Right hindlimb (tissue), 1 donor: ENCODE measurements at regions not wholly inside any gene's neighbourhood (a gene's known extent, or its start where the extent isn't known, plus 50 kb on each side); places are given as distances from the start of the nearest gene placed in this dataset.
"Not testable (repeated sequence)": the region's sequence is repeated elsewhere in the genome, so short reads cannot be mapped to it uniquely, and the experiment has no call there.

ENCODE experiments used
- DNase-seq: peaks from one replicate; pipeline ENCODE4 v3.0.0-alpha.2; 2018

DNA sequence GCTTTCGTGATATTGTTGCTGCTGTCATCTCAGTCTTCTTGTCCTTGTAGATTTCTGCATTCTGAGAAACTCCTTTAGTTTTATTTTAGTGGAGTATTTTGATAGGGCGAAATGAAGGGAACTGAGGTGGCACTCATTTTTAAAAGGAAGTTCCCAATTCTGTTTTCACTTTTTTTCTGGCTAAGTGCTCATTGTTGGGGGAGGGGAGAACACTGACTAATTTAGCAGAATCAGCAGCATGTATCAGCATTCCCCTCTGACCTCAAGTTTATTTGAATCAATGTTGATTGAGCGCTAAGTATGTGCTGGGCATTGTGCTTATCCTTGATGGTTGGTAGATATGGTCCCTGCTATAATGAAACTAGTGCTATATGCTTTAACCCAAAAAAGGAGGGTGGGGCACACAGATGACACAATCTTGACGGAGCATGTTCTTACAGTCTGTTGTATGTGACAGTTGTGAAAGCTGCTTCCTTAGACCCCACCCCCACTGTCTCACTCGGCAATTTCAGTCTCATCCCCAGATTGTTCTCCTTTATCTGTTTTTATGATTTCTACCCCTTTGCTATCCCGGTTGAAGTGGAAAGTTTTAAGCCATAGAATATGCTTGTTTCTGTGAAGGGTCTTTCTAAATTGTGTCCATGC is 262.4 kb downstream of the SOX4 start:
- DNase-seq: no peak

- DNase-seq: no peak
These were observed 262.9 kb downstream of the SOX4 start for GRCh38 chr6:21856456-21856825.

- DNase-seq: no peak
These were observed 263.3 kb downstream of the SOX4 start for GRCh38 chr6:21856844-21857243.

- no peak for DNase-seq
These were observed 264.5 kb downstream of the SOX4 start for GRCh38 chr6:21858076-21858475.

- DNase-seq: no peak
These were observed 265.7 kb downstream of the SOX4 start for GRCh38 chr6:21859193-21859735.

DNA sequence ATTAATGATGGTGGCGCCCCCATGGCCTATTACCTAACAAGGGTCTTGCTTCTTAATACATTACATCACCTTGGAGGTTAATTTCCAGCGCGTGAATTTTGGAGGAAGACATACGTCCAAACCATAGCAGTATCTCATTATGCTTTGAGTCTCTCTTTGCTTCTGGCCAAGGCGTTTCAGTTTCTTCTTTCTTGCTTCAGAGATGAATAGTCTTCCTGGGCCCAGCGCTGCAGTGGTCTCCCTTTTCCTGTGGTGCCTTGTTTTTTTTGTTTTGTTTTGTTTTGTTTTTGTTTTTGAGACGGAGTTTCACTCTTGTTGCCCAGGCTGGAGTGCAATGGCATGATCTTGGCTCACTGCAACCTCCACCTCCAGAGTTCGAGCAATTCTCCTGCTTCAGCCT is 268.4 kb downstream of the SOX4 start:
- no peak for DNase-seq

- no peak for DNase-seq
These were observed 270.7 kb downstream of the SOX4 start for GRCh38 chr6:21864206-21864605.

DNA sequence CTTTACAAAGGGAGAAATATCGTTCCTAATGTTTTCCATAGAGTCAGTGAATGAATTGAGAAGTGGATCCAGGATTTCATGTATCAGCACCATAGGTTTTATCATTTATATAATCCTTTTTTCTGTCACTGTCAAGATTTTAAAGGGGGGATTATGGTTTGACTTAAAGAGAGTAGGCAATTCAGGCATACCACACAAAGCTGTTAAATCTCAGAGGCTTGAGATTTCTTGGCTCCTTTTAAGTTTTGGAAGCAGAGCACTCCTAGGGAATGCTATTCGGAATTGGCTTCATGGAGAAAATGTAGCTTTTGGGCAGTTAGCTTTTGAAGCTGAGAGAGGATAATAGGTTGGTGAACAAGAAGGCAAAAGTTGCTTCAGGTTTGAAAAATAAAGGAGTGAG is 274.7 kb downstream of the SOX4 start:
- DNase-seq: no peak

DNA sequence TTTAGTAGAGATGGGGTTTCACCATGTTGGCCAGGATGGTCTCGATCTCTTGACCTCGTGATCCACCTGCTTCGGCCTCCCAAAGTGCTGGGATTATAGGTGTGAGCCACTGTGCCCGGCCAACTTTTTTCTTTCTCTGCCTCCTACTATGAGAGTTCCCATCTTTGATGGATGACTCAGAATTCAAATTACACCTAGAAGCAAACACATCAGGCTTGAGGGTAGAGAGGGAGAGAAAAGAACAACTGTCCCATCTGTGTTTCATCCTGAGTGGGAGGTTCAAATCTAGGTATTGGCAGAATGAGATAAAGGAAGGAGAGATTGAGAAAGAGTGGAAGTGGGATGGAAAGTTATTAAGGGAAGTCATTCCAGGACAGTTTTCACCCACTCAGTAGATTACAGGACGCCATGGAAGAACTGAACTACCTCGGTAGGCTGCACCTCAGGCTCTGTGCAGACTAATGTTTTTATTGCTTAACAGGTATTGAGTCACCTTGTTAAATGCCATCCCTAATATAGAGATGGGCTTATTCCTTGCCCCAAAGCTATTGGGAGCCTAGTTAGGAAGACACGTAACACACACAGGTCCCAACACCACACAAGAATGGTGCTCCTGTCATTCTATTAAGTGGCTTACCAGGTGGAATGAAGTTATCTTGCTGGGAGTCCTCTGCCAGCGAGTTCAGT is 275.7 kb downstream of the SOX4 start:
- no peak for DNase-seq

DNA sequence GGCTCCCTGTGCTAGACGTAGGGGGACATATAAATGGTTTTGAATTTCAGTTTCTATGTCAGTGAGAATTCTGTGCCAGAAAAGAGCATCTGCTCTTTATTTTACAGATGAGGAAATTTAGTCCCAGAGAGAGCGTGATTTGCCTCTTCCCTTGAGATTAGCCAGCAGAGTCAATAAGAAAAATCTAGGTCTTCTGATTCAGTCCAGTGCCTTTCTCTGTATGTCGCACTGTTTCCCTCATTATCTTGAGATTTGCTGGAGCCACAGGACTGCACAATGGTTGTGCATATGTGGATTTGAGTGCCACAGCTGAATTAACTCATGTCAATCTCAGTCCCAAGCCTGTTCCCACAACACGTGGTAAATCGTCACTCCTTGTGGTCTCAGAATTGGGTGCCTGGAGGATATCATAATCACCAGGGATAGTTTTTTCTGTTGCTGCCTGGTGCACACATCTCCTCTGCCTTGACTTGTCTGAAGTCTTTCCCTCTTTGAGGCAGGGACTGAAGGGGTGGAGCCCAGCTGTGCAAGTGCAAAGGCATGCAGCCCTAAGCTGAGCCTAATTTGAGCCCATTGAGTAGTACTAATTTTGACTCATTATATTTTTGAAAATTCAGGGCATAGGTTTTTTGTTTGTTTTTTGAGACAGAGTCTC is 276.7 kb downstream of the SOX4 start:
- no peak for DNase-seq

- DNase-seq: no peak
These were observed 278.3 kb downstream of the SOX4 start for GRCh38 chr6:21871831-21872230.

DNA sequence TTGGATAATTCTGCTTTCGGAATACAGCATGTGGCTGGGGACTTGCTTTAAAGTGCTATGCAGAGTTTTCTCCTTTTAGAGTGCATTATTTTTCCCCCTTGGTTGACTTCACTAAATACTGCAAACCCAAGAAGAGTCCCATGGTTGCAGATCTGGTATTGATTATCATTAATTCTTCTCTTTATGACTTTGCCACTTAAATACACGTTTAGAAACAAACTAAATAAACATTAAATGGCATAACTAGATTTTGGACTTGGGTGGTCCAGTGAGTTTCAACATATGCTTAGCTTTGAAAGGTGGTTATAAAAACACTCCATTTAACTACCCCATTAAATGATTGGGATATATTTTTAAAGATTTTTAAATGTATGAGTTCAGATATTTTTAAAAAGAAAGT is 279.2 kb downstream of the SOX4 start:
- DNase-seq: no peak

DNA sequence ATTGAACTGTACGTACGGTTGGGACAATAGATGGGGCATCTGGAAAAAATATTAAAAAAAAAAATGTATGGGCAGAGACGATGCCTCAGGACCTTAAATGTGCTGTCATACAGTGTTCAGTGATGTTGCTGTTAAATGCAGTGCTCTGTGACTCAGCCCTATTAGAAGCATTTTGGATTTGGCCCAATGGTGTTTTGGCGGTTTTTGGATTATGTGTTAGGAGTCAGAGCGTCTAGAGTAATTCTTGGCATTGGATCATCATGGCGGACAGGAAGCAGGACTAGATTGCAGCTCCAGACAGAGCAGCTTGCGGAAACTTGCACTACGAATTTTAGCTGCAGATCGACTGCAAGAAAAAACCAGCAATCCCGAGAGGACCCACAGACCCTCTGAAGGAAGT is 280.0 kb downstream of the SOX4 start:
- peak; percentile 76 for DNase-seq

DNA sequence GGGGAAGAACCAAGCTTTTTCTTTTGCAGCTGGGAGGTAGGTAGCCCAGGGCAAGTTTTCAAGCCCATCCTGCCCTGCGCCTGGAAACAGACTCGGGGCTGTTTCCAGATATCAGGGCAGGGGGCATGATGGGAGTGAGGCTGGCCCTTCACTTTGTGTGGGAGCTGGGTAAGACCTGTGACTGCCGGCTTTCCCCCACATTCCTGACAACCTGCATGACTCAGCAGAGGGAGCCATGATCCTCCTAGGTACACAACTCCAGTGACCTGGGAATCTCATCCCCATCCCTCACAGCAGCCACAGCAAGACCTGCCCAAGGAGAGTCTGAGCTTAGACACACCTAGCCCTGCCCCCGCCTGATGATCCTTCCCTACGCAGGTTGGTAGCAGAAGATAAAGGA is 280.8 kb downstream of the SOX4 start:
- DNase-seq: no peak

- not testable (repeated sequence) for DNase-seq
These were observed 283.5 kb downstream of the SOX4 start for GRCh38 chr6:21877037-21877436.

- not testable (repeated sequence) for DNase-seq
These were observed 286.7 kb downstream of the SOX4 start for GRCh38 chr6:21880249-21880648.

- no peak for DNase-seq
These were observed 288.5 kb downstream of the SOX4 start for GRCh38 chr6:21881969-21882465.

GRCh38 chr6:21883595-21884328 is 290.2 kb downstream of the SOX4 start:
- no peak for DNase-seq

- DNase-seq: no peak
These were observed 291.6 kb downstream of the SOX4 start for GRCh38 chr6:21885111-21885510.

- DNase-seq: peak; percentile 85
These were observed 292.1 kb downstream of the SOX4 start for GRCh38 chr6:21885532-21886114.

DNA sequence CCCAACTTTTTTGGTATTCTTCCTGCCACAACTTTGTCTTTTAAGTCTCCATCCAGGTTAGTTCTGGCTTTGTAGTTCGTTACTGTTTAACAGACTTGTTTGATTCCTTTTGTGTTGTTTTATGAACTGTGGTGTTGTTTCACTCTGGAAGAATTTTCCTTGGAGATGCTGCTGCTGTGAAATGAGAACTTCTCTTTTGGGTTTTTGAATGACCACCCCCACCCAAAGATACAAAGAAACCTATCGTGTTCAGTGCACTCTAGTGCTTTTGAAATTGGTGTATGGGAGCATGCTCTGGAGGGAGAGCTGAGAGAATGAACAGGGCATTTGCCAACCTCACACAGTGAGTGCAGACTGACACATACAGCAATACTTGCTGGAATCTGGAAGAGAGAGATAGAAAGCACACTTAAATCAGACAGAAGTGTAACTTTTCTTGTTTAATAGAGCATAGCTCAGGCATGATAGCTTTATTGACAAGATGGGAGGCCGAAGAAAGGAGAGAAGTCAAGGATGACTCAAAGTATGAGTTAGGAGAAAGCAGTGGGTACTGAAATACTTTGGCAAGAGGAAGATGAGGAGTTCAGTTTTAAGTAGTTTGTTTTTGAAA is 293.1 kb downstream of the SOX4 start:
- DNase-seq: no peak
